H9 (cell line): ENCODE measurements at regions not wholly inside any gene's neighbourhood (a gene's known extent, or its start where the extent isn't known, plus 50 kb on each side); places are given as distances from the start of the nearest gene placed in this dataset.

Experiments used
- DNase-seq: peaks from one replicate; pipeline ENCODE4 v3.0.0-alpha.2; 2017
- H2AFZ ChIP-seq: one replicate; pipeline ENCODE4 v1.6.1; 2013; ENCODE audit warnings: mild to moderate bottlenecking, low read length, control low read depth, moderate library complexity
- H2AK5ac ChIP-seq: 2 replicates; pipeline ENCODE4 v1.6.1; 2013; ENCODE audit warnings: low read length, control low read depth, mixed read lengths; ENCODE audit not compliant: insufficient read length
- H2BK120ac ChIP-seq: one replicate; pipeline ENCODE4 v1.6.1; 2013; ENCODE audit warnings: low read depth, mild to moderate bottlenecking, low read length, control low read depth, inconsistent platforms; ENCODE audit not compliant: poor library complexity, severe bottlenecking
- H2BK12ac ChIP-seq: 2 replicates; pipeline ENCODE4 v1.6.1; 2013; ENCODE audit warnings: low read length, control low read depth, mixed read lengths, low read depth; ENCODE audit not compliant: insufficient read length
- H2BK15ac ChIP-seq: 2 replicates; pipeline ENCODE4 v1.6.1; 2013; ENCODE audit warnings: low read depth, low read length, control low read depth
- H2BK20ac ChIP-seq: one replicate; pipeline ENCODE4 v1.6.1; 2013; ENCODE audit warnings: low read depth, mild to moderate bottlenecking, low read length, control low read depth, inconsistent platforms; ENCODE audit not compliant: poor library complexity, severe bottlenecking
- H2BK5ac ChIP-seq: 2 replicates; pipeline ENCODE4 v1.6.1; 2013; ENCODE audit warnings: low read length, control low read depth, mixed read lengths; ENCODE audit not compliant: insufficient read length
- H3K14ac ChIP-seq: 2 replicates; pipeline ENCODE4 v1.6.1; 2013; ENCODE audit warnings: low read length, control low read depth; ENCODE audit not compliant: insufficient read depth
- H3K18ac ChIP-seq: 2 replicates; pipeline ENCODE4 v1.6.1; 2013; ENCODE audit warnings: low read depth, mild to moderate bottlenecking, mixed read lengths, low read length, control low read depth; ENCODE audit not compliant: insufficient read length
- H3K23ac ChIP-seq: 2 replicates; pipeline ENCODE4 v1.6.1; 2013; ENCODE audit warnings: low read length, control low read depth, mixed read lengths, low read depth; ENCODE audit not compliant: insufficient read length
- H3K23me2 ChIP-seq: 2 replicates; pipeline ENCODE4 v1.6.1; 2013; ENCODE audit warnings: low read depth, mild to moderate bottlenecking, mixed read lengths, low read length, control low read depth; ENCODE audit not compliant: insufficient read length, poor library complexity, severe bottlenecking
- H3K27ac ChIP-seq: 2 replicates; pipeline ENCODE4 v1.5.1; 2013; ENCODE audit warnings: low read length, control low read depth, mixed read lengths, low read depth; ENCODE audit not compliant: insufficient read length
- H3K27me3 ChIP-seq: 2 replicates; pipeline ENCODE4 v1.6.1; 2013; ENCODE audit warnings: low read length, control low read depth, inconsistent platforms; ENCODE audit not compliant: insufficient read depth
- H3K4ac ChIP-seq: 2 replicates; pipeline ENCODE4 v1.6.1; 2013; ENCODE audit warnings: low read depth, mild to moderate bottlenecking, control low read depth, inconsistent platforms, low read length, moderate library complexity
- H3K4me1 ChIP-seq: 2 replicates; pipeline ENCODE4 v1.6.1; 2013; ENCODE audit warnings: low read length, control low read depth, inconsistent platforms; ENCODE audit not compliant: insufficient read depth
- H3K4me2 ChIP-seq: 2 replicates; pipeline ENCODE4 v1.6.1; 2013; ENCODE audit warnings: low read length, control low read depth, mixed read lengths; ENCODE audit not compliant: insufficient read length, insufficient read depth
- H3K56ac ChIP-seq: 2 replicates; pipeline ENCODE4 v1.6.1; 2013; ENCODE audit warnings: low read depth, mild to moderate bottlenecking, mixed read lengths, low read length, control low read depth; ENCODE audit not compliant: insufficient read length
- H3K79me1 ChIP-seq: 2 replicates; pipeline ENCODE4 v1.6.1; 2013; ENCODE audit warnings: low read depth, mild to moderate bottlenecking, moderate library complexity, low read length, control low read depth, inconsistent platforms; ENCODE audit not compliant: insufficient read depth, poor library complexity, severe bottlenecking
- H3K79me2 ChIP-seq: 2 replicates; pipeline ENCODE4 v1.6.1; 2013; ENCODE audit warnings: low read length, control low read depth, inconsistent platforms; ENCODE audit not compliant: insufficient read depth
- H3K9ac ChIP-seq: 2 replicates; pipeline ENCODE4 v1.6.1; 2013; ENCODE audit warnings: low read length, control low read depth, mixed read lengths; ENCODE audit not compliant: insufficient read length; ENCODE audit errors: extremely low read depth
- H3K9me3 ChIP-seq: one replicate; pipeline ENCODE4 v1.6.1; 2013; ENCODE audit warnings: low read depth, low read length, inconsistent platforms; ENCODE audit not compliant: control insufficient read depth
- H3T11ph ChIP-seq: one replicate; pipeline ENCODE4 v1.6.1; 2013; ENCODE audit warnings: mild to moderate bottlenecking, low read length, control low read depth, inconsistent platforms
- H4K20me1 ChIP-seq: one replicate; pipeline ENCODE4 v1.6.1; 2013; ENCODE audit not compliant: control insufficient read depth, insufficient read length, insufficient read depth
- H4K5ac ChIP-seq: 2 replicates; pipeline ENCODE4 v1.6.1; 2013; ENCODE audit warnings: low read depth, mild to moderate bottlenecking, mixed read lengths, low read length, control low read depth; ENCODE audit not compliant: insufficient read length
- H4K8ac ChIP-seq: replicated peaks from 2 replicates; pipeline ENCODE4 v1.6.1; 2013; ENCODE audit warnings: low read length, control low read depth, mixed read lengths, low read depth; ENCODE audit not compliant: insufficient read length
- H4K91ac ChIP-seq: 2 replicates; pipeline ENCODE4 v1.6.1; 2013; ENCODE audit warnings: low read depth, mild to moderate bottlenecking, moderate library complexity, mixed read lengths, low read length, control low read depth; ENCODE audit not compliant: insufficient read length
- H3K27ac Mint-ChIP-seq, 3 experiments: 2 replicates in 2 of 3; 3 replicates in 1 of 3; pipeline ENCODE4 v1.8.0; 2020 to 2021; ENCODE audit warnings: mixed read lengths in 3 of 3, mild to moderate bottlenecking in 1 of 3, moderate library complexity in 1 of 3
- H3K27me3 Mint-ChIP-seq: 2 replicates; pipeline ENCODE4 v1.8.0; 2021; ENCODE audit warnings: low read depth, mild to moderate bottlenecking, moderate library complexity, mixed read lengths
- H3K36me3 Mint-ChIP-seq, 3 experiments: 2 replicates in 2 of 3; 3 replicates in 1 of 3; pipeline ENCODE4 v1.8.0; 2020 to 2021; ENCODE audit warnings: low read depth in 3 of 3, mixed read lengths in 3 of 3; ENCODE audit not compliant: insufficient read depth in 1 of 3
- H3K4me1 Mint-ChIP-seq, 2 experiments: 2 replicates each; pipeline ENCODE4 v1.8.0; 2020; ENCODE audit warnings: mixed read lengths in 2 of 2
- H3K4me3 Mint-ChIP-seq, 2 experiments: 2 replicates in 1 of 2; 3 replicates in 1 of 2; pipeline ENCODE4 v1.8.0; 2020 to 2021; ENCODE audit warnings: mild to moderate bottlenecking in 2 of 2, mixed read lengths in 2 of 2, moderate library complexity in 1 of 2
- H3K9me3 Mint-ChIP-seq, 2 experiments: 2 replicates in 1 of 2; 3 replicates in 1 of 2; pipeline ENCODE4 v1.8.0; 2020; ENCODE audit warnings: mild to moderate bottlenecking in 2 of 2, mixed read lengths in 2 of 2, moderate library complexity in 1 of 2
- WGBS: extraction: QIAGEN DNeasy Blood & Tissue Kit; methylation state at CpG from one replicate; pipeline ENCODE4 v1.1.7; 2013; ENCODE audit warnings: missing lambda C conversion rate, low lambda C conversion rate, mixed read lengths; ENCODE audit not compliant: insufficient read length; ENCODE audit errors: extremely low coverage; 5-methylcytosine and 5-hydroxymethylcytosine counted together
- TF ChIP-seq, protein P1 (sequence below): fragments of 200-600 bp; sonication (generic); conservative IDR thresholded peaks from 3 replicates; pipeline ENCODE4 v1.8.0; 2021; ENCODE audit warnings: antibody characterized with exemption, mild to moderate bottlenecking

DNA sequence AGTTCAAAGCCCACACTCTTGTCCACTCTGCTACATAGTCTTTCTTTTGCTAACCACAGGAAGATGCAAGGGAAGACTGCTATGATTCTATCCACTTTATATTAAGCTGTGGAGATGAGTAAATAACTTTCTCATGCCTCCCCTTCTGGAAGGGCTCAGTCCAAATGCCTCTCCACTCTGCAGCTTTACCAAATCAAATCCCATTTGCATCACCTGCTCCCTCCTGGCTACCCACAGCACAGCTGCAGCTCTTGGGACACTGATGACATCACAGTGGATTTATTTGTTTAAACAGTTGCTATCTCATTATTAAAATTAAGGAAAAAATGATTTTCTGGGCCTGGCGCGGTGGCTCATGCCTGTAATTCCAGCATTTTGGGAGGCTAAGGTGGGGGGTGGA lies 1544.9 kb upstream of the WWC1 start:
- no peaks in the 10 kb centered on the region; a peak in 1 of 7 replicates for H3K36me3 Mint-ChIP-seq
- Histone ChIP-seq H4K8ac (no peak overlapping the region), H3K56ac (no peak overlapping the region), H3K9ac (no peak overlapping the region), H4K20me1 (no peaks in the 10 kb centered on the region), H2BK20ac (no peak overlapping the region), H3K9me3 (no peaks in the 10 kb centered on the region), H3K27me3 (no peaks in the 10 kb centered on the region), H3K14ac (no peak overlapping the region), H4K91ac (no peak overlapping the region), H4K5ac (no peak overlapping the region), H2BK120ac (no peak overlapping the region), H3K4me2 (no peak overlapping the region), H2AK5ac (no peak overlapping the region), H2AFZ (no peak overlapping the region), H3K18ac (no peak overlapping the region), H2BK5ac (no peak overlapping the region), H3K79me2 (no peaks in the 10 kb centered on the region), H3K79me1 (no peaks in the 10 kb centered on the region), H2BK12ac (no peak overlapping the region), H3T11ph (no peak overlapping the region), H3K4ac (no peak overlapping the region), H3K23me2 (no peaks in the 10 kb centered on the region), H2BK15ac (no peak overlapping the region), H3K23ac (no peak overlapping the region), H3K4me1 (no peaks in the 10 kb centered on the region), H3K27ac (no peak overlapping the region)
- peaks cover 0 to 4% of the 10 kb centered on the region in 2 experiments; a peak in 2 of 4 replicates for H3K4me1 Mint-ChIP-seq
- H3K27me3 Mint-ChIP-seq: no peaks in the 10 kb centered on the region; the same call in none of the 2 replicates
- H3K4me3 Mint-ChIP-seq: no peak overlapping the region
- TF ChIP-seq, protein P1, sequence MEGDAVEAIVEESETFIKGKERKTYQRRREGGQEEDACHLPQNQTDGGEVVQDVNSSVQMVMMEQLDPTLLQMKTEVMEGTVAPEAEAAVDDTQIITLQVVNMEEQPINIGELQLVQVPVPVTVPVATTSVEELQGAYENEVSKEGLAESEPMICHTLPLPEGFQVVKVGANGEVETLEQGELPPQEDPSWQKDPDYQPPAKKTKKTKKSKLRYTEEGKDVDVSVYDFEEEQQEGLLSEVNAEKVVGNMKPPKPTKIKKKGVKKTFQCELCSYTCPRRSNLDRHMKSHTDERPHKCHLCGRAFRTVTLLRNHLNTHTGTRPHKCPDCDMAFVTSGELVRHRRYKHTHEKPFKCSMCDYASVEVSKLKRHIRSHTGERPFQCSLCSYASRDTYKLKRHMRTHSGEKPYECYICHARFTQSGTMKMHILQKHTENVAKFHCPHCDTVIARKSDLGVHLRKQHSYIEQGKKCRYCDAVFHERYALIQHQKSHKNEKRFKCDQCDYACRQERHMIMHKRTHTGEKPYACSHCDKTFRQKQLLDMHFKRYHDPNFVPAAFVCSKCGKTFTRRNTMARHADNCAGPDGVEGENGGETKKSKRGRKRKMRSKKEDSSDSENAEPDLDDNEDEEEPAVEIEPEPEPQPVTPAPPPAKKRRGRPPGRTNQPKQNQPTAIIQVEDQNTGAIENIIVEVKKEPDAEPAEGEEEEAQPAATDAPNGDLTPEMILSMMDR: no peak
- no peak for DNase-seq
- no peak overlapping the region for H3K27ac Mint-ChIP-seq
- WGBS: no CpG with 5 or more reads among the region's 2 CpGs
- peaks cover 3 to 6% of the 10 kb centered on the region in 2 experiments; a peak in 3 of 5 replicates for H3K9me3 Mint-ChIP-seq
